ENCODE measurements at regions not wholly inside any gene's neighbourhood (a gene's known extent, or its start where the extent isn't known, plus 50 kb on each side); places are given as distances from the start of the nearest gene placed in this dataset.

GRCh38 chr11:91686281-91686680 is 538.3 kb upstream of the FAT3 start:
- no peak for DNase-seq (ENCODE audit: low spot score)
- H3K4me1 ChIP-seq = no peaks in the 10 kb centered on the region
- H3K36me3 ChIP-seq = no peaks in the 10 kb centered on the region
- no peaks in the 10 kb centered on the region for H3K27me3 ChIP-seq
- no peaks in the 10 kb centered on the region for H3K9me3 ChIP-seq
- TF ChIP-seq CTCF (IDR thresholded peaks at IDR 0.05) = no peak
- H3K4me3 ChIP-seq = no peak overlapping the region
- H3K27ac ChIP-seq = no peak overlapping the region

GRCh38 chr11:91673705-91674104 is 550.9 kb upstream of the FAT3 start:
- Histone ChIP-seq H3K36me3 (no peaks in the 10 kb centered on the region), H3K27ac (no peak overlapping the region), H3K27me3 (no peaks in the 10 kb centered on the region), H3K4me1 (no peaks in the 10 kb centered on the region), H3K4me3 (no peak overlapping the region), H3K9me3 (no peaks in the 10 kb centered on the region)
- TF ChIP-seq CTCF (IDR thresholded peaks at IDR 0.05) = no peak
- DNase-seq (ENCODE audit: low spot score) = no peak

GRCh38 chr11:91664521-91664920 is 560.1 kb upstream of the FAT3 start:
- DNase-seq (ENCODE audit: low spot score) = no peak
- Histone ChIP-seq H3K9me3 (no peaks in the 10 kb centered on the region), H3K27ac (no peak overlapping the region), H3K36me3 (no peaks in the 10 kb centered on the region), H3K4me3 (no peak overlapping the region), H3K4me1 (no peaks in the 10 kb centered on the region), H3K27me3 (no peaks in the 10 kb centered on the region)
- TF ChIP-seq CTCF (IDR thresholded peaks at IDR 0.05) = no peak

GRCh38 chr11:91660036-91660435 is 564.6 kb upstream of the FAT3 start:
- H3K27me3 ChIP-seq = no peaks in the 10 kb centered on the region
- no peak overlapping the region for H3K27ac ChIP-seq
- H3K36me3 ChIP-seq = no peaks in the 10 kb centered on the region
- H3K4me3 ChIP-seq = no peak overlapping the region
- no peaks in the 10 kb centered on the region for H3K9me3 ChIP-seq
- DNase-seq (ENCODE audit: low spot score) = no peak
- TF ChIP-seq CTCF (IDR thresholded peaks at IDR 0.05) = no peak
- no peaks in the 10 kb centered on the region for H3K4me1 ChIP-seq

GRCh38 chr11:91654686-91655085 is 569.9 kb upstream of the FAT3 start:
- Histone ChIP-seq H3K9me3 (no peaks in the 10 kb centered on the region), H3K27me3 (no peaks in the 10 kb centered on the region), H3K4me1 (no peaks in the 10 kb centered on the region), H3K4me3 (no peak overlapping the region), H3K36me3 (no peaks in the 10 kb centered on the region), H3K27ac (no peak overlapping the region)
- TF ChIP-seq CTCF (IDR thresholded peaks at IDR 0.05) = no peak
- no peak for DNase-seq (ENCODE audit: low spot score)

GRCh38 chr11:91653079-91653754 is 571.4 kb upstream of the FAT3 start:
- Histone ChIP-seq H3K9me3 (no peaks in the 10 kb centered on the region), H3K4me1 (no peaks in the 10 kb centered on the region), H3K27ac (no peak overlapping the region), H3K27me3 (no peaks in the 10 kb centered on the region), H3K4me3 (no peak overlapping the region), H3K36me3 (no peaks in the 10 kb centered on the region)
- no peak for TF ChIP-seq CTCF (IDR thresholded peaks at IDR 0.05)
- no peak for DNase-seq (ENCODE audit: low spot score)

Data from right atrium auricular region (tissue), 2 donors.